ENCODE measurements at regions not wholly inside any gene's neighbourhood (a gene's known extent, or its start where the extent isn't known, plus 50 kb on each side); places are given as distances from the start of the nearest gene placed in this dataset.

DNA sequence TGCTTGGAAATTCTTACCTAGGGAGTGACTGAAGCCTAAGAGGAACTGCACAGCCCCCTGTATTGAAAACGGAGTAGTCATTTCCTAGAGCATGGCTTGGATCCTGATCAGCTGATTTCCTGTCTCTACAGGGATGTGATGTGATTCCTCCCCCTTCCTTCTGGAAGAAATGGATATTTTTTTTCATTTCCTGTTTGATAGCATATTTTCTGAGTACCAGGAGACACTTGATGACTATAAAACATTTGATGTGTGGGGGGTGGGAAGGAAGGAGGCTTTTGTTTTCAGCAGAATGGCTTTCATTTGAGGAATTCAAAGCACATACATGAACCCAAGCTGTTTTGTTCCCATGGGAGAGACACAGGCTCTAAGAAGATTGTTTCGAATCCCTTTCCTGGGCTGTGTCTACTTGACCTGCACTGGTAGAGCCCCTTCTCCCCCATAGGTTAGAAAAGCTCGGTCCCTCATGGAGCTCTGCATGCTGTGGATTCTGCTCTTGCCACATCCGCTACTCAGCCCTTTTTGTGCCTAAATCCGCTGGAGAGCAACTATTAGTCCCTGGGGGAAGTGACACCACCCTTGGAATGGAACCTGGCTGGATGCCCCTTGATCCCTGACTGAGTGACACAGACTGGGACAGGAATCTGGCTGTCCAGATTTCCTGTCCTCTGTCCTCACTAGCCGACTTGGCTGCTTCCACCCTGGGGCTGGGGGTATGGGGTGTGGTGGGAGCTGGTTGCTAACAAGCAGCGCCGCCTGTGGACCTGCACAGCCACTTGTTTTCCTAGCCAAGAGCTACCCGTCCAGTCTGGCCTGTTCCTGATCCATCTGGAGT lies 71.8 kb upstream of the MACF1 start:
- no peaks in the 10 kb centered on the region for H3F3A ChIP-seq (ENCODE audit: insufficient read depth, low read length)
- H2AFZ ChIP-seq (ENCODE audit: low read length), result no peak overlapping the region
- H3K4me2 ChIP-seq (ENCODE audit: low read depth, low read length), result no peak overlapping the region
- no peak overlapping the region for H3K4me3 ChIP-seq (ENCODE audit: low read length)
- H3K9ac ChIP-seq (ENCODE audit: low read length), result no peak overlapping the region
- no peaks in the 10 kb centered on the region for H3K9me2 ChIP-seq (replicated peaks; ENCODE audit: insufficient read depth, low read length)
- no peak for DNase-seq
- peaks cover 9% of the 10 kb centered on the region for H3K4me1 ChIP-seq (ENCODE audit: low read length)
- no peaks in the 10 kb centered on the region for H3K79me2 ChIP-seq (ENCODE audit: low read length)
- H3K27me3 ChIP-seq (replicated peaks; ENCODE audit: insufficient read depth, low read length), result no peaks in the 10 kb centered on the region
- H3K36me3 ChIP-seq (replicated peaks; ENCODE audit: insufficient read depth, low read length), result no peaks in the 10 kb centered on the region
- H3K9me3 ChIP-seq (replicated peaks; ENCODE audit: insufficient read depth, low read length), result no peaks in the 10 kb centered on the region
- no peaks in the 10 kb centered on the region for H4K20me1 ChIP-seq (ENCODE audit: insufficient read depth, low read length)
- no peak overlapping the region for H3K27ac ChIP-seq (ENCODE audit: low read length)
- no peak for TF ChIP-seq EZH2phosphoT487 (IDR thresholded peaks at IDR 0.05; ENCODE audit: low read length)
- TF ChIP-seq, protein P1, sequence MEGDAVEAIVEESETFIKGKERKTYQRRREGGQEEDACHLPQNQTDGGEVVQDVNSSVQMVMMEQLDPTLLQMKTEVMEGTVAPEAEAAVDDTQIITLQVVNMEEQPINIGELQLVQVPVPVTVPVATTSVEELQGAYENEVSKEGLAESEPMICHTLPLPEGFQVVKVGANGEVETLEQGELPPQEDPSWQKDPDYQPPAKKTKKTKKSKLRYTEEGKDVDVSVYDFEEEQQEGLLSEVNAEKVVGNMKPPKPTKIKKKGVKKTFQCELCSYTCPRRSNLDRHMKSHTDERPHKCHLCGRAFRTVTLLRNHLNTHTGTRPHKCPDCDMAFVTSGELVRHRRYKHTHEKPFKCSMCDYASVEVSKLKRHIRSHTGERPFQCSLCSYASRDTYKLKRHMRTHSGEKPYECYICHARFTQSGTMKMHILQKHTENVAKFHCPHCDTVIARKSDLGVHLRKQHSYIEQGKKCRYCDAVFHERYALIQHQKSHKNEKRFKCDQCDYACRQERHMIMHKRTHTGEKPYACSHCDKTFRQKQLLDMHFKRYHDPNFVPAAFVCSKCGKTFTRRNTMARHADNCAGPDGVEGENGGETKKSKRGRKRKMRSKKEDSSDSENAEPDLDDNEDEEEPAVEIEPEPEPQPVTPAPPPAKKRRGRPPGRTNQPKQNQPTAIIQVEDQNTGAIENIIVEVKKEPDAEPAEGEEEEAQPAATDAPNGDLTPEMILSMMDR (IDR thresholded peaks at IDR 0.05; ENCODE audit: low read length), result no peak
- no peak for TF ChIP-seq EZH2 (optimal IDR thresholded peaks at IDR 0.05; ENCODE audit: low read depth, low read length)

DNA sequence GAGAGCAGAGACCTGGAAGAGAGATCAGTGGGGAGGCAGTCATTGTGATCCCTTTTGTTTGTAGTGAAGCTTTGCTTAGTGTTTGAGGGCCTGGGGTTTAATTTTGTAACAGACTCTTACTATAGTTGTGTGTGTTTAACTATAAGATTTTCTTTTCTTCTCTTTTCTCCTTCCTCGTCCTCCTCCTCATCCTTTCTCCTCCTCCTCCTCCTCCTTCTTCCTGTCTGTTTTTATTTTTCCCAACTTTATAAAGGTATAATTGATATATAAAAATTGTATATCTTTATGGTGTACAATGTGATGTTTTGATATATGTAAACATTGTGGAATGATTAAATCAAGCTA lies 71.2 kb upstream of the MACF1 start:
- H3K4me1 ChIP-seq (ENCODE audit: low read length), result peaks cover 9% of the 10 kb centered on the region
- H3K4me3 ChIP-seq (ENCODE audit: low read length), result no peak overlapping the region
- H3K79me2 ChIP-seq (ENCODE audit: low read length), result no peaks in the 10 kb centered on the region
- H3K4me2 ChIP-seq (ENCODE audit: low read depth, low read length), result no peak overlapping the region
- no peaks in the 10 kb centered on the region for H3K9me2 ChIP-seq (replicated peaks; ENCODE audit: insufficient read depth, low read length)
- no peak overlapping the region for H3K9ac ChIP-seq (ENCODE audit: low read length)
- no peaks in the 10 kb centered on the region for H3K36me3 ChIP-seq (replicated peaks; ENCODE audit: insufficient read depth, low read length)
- H3K27ac ChIP-seq (ENCODE audit: low read length), result no peak overlapping the region
- no peak for DNase-seq
- no peaks in the 10 kb centered on the region for H3F3A ChIP-seq (ENCODE audit: insufficient read depth, low read length)
- TF ChIP-seq EZH2 (optimal IDR thresholded peaks at IDR 0.05; ENCODE audit: low read depth, low read length) (no peak), EZH2phosphoT487 (IDR thresholded peaks at IDR 0.05; ENCODE audit: low read length) (no peak)
- TF ChIP-seq, protein P1 (IDR thresholded peaks at IDR 0.05; ENCODE audit: low read length), result no peak
- H4K20me1 ChIP-seq (ENCODE audit: insufficient read depth, low read length), result no peaks in the 10 kb centered on the region
- H2AFZ ChIP-seq (ENCODE audit: low read length), result no peak overlapping the region
- no peaks in the 10 kb centered on the region for H3K9me3 ChIP-seq (replicated peaks; ENCODE audit: insufficient read depth, low read length)
- H3K27me3 ChIP-seq (replicated peaks; ENCODE audit: insufficient read depth, low read length), result no peaks in the 10 kb centered on the region

DNA sequence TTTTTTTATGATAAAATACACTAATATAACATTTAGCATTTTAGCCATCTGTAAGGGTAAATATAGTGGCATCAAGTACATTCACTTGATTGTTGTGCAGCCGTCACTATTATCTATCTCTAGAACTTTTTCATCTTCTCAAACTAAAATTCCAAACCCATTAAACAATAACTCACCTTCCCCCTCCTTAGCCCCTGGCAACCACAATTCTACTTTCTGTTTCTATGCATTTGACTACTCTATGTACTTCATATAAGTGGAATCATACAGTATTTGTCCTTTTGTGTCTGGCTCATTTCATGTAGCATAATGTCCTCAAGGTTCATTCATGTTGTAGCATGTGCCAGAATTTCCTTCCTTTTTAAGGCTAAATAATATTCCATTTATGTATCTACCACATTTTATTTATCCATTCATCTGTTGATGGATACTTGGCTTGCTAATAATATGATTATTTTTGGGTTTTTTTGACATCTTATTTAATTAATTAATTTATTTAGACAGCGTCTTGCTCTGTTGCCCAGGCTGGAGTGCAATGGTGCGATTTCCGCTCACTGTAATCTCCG lies 69.6 kb upstream of the MACF1 start:
- Histone ChIP-seq H3K9me2 (replicated peaks; ENCODE audit: insufficient read depth, low read length) (no peaks in the 10 kb centered on the region), H3F3A (ENCODE audit: insufficient read depth, low read length) (no peaks in the 10 kb centered on the region), H3K27me3 (replicated peaks; ENCODE audit: insufficient read depth, low read length) (no peaks in the 10 kb centered on the region), H3K9me3 (replicated peaks; ENCODE audit: insufficient read depth, low read length) (no peaks in the 10 kb centered on the region), H3K27ac (ENCODE audit: low read length) (no peak overlapping the region), H2AFZ (ENCODE audit: low read length) (no peak overlapping the region), H3K4me2 (ENCODE audit: low read depth, low read length) (no peak overlapping the region), H3K4me3 (ENCODE audit: low read length) (no peak overlapping the region), H3K36me3 (replicated peaks; ENCODE audit: insufficient read depth, low read length) (no peaks in the 10 kb centered on the region), H3K4me1 (ENCODE audit: low read length) (peaks cover 9% of the 10 kb centered on the region), H3K9ac (ENCODE audit: low read length) (no peak overlapping the region), H3K79me2 (ENCODE audit: low read length) (no peaks in the 10 kb centered on the region), H4K20me1 (ENCODE audit: insufficient read depth, low read length) (no peaks in the 10 kb centered on the region)
- peak; percentile 35 for DNase-seq
- TF ChIP-seq EZH2 (optimal IDR thresholded peaks at IDR 0.05; ENCODE audit: low read depth, low read length), result no peak
- no peak for TF ChIP-seq EZH2phosphoT487 (IDR thresholded peaks at IDR 0.05; ENCODE audit: low read length)
- TF ChIP-seq, protein P1 (IDR thresholded peaks at IDR 0.05; ENCODE audit: low read length), result no peak

Data from MM.1S (cell line).